CD4-positive, alpha-beta T cell (primary cell): ENCODE measurements at regions not wholly inside any gene's neighbourhood (a gene's known extent, or its start where the extent isn't known, plus 50 kb on each side); places are given as distances from the start of the nearest gene placed in this dataset.

Experiments used
- ATAC-seq: fragments of 200-7000 bp; cut with Tn5 transposase; one replicate; pipeline ENCODE4 v1.10.0; 2022; ENCODE audit warnings: mild to moderate bottlenecking; ENCODE audit not compliant: poor library complexity
- CTCF ChIA-PET: fragments of 350-600 bp; sonication (Branson Sonifier 250); formaldehyde crosslinking; loops from one replicate; lab custom pipeline; 2021; ENCODE audit warnings: antibody characterized with exemption, inconsistent platforms; lab: Charles Lee
- POLR2A ChIA-PET: fragments of 350-600 bp; sonication (Branson Sonifier 250); formaldehyde crosslinking; loops from one replicate; lab custom pipeline; 2021; ENCODE audit warnings: antibody characterized with exemption, inconsistent platforms; lab: Charles Lee
- DNase-seq, 14 experiments: peaks; one replicate each; pipeline ENCODE4 v3.0.0-alpha.2; 2013 to 2020; ENCODE audit warnings: mixed read lengths in 2 of 14
- H3K27ac ChIP-seq, 2 donors: one replicate each; pipeline versions ENCODE4 v1.5.1 to v1.7.0; 2013; ENCODE audit warnings: low read length in 2 of 2, low read depth in 1 of 2, mild to moderate bottlenecking in 1 of 2
- H3K27me3 ChIP-seq, 2 experiments: 1 replicate in 1 of 2; 2 replicates in 1 of 2; pipeline versions ENCODE4 v1.6.1 to v1.7.0; 2013; ENCODE audit warnings: low read length in 2 of 2, control low read depth in 1 of 2, mild to moderate bottlenecking in 1 of 2, moderate library complexity in 1 of 2; ENCODE audit not compliant: insufficient read depth in 2 of 2, control insufficient read depth in 1 of 2
- H3K36me3 ChIP-seq: one replicate; pipeline ENCODE4 v1.6.1; 2013; ENCODE audit warnings: low read length, control low read depth; ENCODE audit not compliant: insufficient read depth
- H3K4me1 ChIP-seq: one replicate; pipeline ENCODE4 v1.6.1; 2013; ENCODE audit warnings: low read length, control low read depth; ENCODE audit not compliant: insufficient read depth
- H3K4me3 ChIP-seq: one replicate; pipeline ENCODE4 v1.5.1; 2013; ENCODE audit warnings: mild to moderate bottlenecking, low read length, moderate library complexity
- H3K9me3 ChIP-seq, 2 experiments: 1 replicate in 1 of 2; 2 replicates in 1 of 2; pipeline versions ENCODE4 v1.6.1 to v1.7.0; 2013; ENCODE audit warnings: low read length in 2 of 2, mild to moderate bottlenecking in 2 of 2, control low read depth in 1 of 2, moderate library complexity in 1 of 2; ENCODE audit not compliant: control insufficient read depth in 1 of 2, insufficient read depth in 1 of 2
- H3K27ac Mint-ChIP-seq: one replicate; pipeline ENCODE4 v1.8.0; 2020; ENCODE audit warnings: mixed read lengths
- H3K27me3 Mint-ChIP-seq: one replicate; pipeline ENCODE4 v1.8.0; 2021; ENCODE audit warnings: mixed read lengths
- H3K36me3 Mint-ChIP-seq: one replicate; pipeline ENCODE4 v1.8.0; 2021; ENCODE audit warnings: low read depth, mixed read lengths
- H3K4me1 Mint-ChIP-seq: one replicate; pipeline ENCODE4 v1.8.0; 2021; ENCODE audit warnings: low read depth, mixed read lengths
- H3K4me3 Mint-ChIP-seq: one replicate; pipeline ENCODE4 v1.8.0; 2020; ENCODE audit warnings: mild to moderate bottlenecking, mixed read lengths
- H3K9me3 Mint-ChIP-seq: one replicate; pipeline ENCODE4 v1.8.0; 2020; ENCODE audit warnings: mixed read lengths
- intact Hi-C, 2 experiments: fragments of 100-400 bp; cut with DNase I in 1 of 2; cut with micrococcal nuclease in 1 of 2; formaldehyde crosslinking; loops; one replicate each; pipeline versions ENCODE4 v1.15.1 to v1.9.0; 2023 to 2025; cut with DNase I, micrococcal nuclease
- TF ChIP-seq, protein P1 (sequence below): fragments of 200-600 bp; IDR thresholded peaks from one replicate; pipeline ENCODE4 v1.8.0; 2022; ENCODE audit warnings: antibody characterized with exemption, mild to moderate bottlenecking

DNA sequence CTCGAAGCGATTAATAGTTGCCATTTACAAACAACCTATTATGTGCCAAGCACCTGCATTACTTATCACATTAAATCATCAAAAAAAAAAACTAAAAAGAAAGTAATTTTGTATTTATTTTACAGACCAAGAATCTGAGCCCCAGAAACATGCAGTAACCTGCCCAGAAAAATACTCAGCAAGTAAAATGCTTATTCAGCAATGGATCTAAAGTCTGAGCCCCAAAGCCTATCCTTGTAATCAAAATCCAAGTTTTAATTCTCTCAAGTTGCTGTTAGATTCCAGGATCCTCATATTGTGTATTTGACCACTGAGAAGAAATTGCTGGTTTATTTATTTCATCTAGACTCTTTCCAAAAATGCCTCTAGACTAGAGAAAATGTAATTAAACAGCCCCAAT, 783.3 kb upstream of the API5 start:
- Histone ChIP-seq H3K4me3 (no peak overlapping the region), H3K4me1 (no peaks in the 10 kb centered on the region), H3K27me3 (no peaks in the 10 kb centered on the region), H3K36me3 (no peaks in the 10 kb centered on the region), H3K27ac (no peak overlapping the region), H3K9me3 (peaks cover 0 to 10% of the 10 kb centered on the region in 2 experiments)
- H3K4me3 Mint-ChIP-seq: no peak overlapping the region
- H3K27ac Mint-ChIP-seq: no peak overlapping the region
- no peaks in the 10 kb centered on the region for H3K4me1 Mint-ChIP-seq
- DNase-seq (no peak), ATAC-seq (no peak)
- H3K36me3 Mint-ChIP-seq: no peaks in the 10 kb centered on the region
- ChIA-PET CTCF (no interaction called here), POLR2A (no interaction called here)
- H3K9me3 Mint-ChIP-seq: peaks cover 3% of the 10 kb centered on the region
- intact Hi-C loops: no loop called here
- TF ChIP-seq, protein P1, sequence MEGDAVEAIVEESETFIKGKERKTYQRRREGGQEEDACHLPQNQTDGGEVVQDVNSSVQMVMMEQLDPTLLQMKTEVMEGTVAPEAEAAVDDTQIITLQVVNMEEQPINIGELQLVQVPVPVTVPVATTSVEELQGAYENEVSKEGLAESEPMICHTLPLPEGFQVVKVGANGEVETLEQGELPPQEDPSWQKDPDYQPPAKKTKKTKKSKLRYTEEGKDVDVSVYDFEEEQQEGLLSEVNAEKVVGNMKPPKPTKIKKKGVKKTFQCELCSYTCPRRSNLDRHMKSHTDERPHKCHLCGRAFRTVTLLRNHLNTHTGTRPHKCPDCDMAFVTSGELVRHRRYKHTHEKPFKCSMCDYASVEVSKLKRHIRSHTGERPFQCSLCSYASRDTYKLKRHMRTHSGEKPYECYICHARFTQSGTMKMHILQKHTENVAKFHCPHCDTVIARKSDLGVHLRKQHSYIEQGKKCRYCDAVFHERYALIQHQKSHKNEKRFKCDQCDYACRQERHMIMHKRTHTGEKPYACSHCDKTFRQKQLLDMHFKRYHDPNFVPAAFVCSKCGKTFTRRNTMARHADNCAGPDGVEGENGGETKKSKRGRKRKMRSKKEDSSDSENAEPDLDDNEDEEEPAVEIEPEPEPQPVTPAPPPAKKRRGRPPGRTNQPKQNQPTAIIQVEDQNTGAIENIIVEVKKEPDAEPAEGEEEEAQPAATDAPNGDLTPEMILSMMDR: no peak
- no peaks in the 10 kb centered on the region for H3K27me3 Mint-ChIP-seq

DNA sequence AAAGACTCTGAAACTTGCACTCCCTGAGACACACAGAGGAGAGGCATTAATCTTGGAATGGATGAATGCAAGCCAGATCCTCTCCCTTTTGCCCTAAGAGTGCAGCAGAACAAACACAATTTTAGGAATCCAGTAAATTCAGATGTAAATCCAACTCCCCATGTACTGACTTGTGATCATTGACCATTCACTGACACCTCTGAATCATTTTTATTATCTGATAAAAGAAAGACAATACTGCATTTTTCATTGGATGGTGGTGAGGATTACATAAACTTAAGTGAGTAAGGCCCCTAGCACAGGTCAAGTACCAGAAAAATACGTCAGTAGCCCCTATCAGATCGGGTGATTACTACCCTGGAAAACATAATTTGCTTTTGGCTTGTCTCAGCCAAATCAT, 782.9 kb upstream of the API5 start:
- Mint-ChIP-seq H3K27me3 (no peaks in the 10 kb centered on the region), H3K4me3 (no peak overlapping the region), H3K27ac (no peak overlapping the region), H3K36me3 (no peaks in the 10 kb centered on the region), H3K4me1 (no peaks in the 10 kb centered on the region), H3K9me3 (peaks cover 3% of the 10 kb centered on the region)
- Histone ChIP-seq H3K4me3 (no peak overlapping the region), H3K9me3 (peaks cover 0 to 10% of the 10 kb centered on the region in 2 experiments), H3K4me1 (no peaks in the 10 kb centered on the region), H3K36me3 (no peaks in the 10 kb centered on the region), H3K27me3 (no peaks in the 10 kb centered on the region), H3K27ac (no peak overlapping the region)
- TF ChIP-seq, protein P1: no peak
- intact Hi-C loops: no loop called here
- POLR2A ChIA-PET: no interaction called here
- DNase-seq (no peak), ATAC-seq (no peak)
- CTCF ChIA-PET: no interaction called here

DNA sequence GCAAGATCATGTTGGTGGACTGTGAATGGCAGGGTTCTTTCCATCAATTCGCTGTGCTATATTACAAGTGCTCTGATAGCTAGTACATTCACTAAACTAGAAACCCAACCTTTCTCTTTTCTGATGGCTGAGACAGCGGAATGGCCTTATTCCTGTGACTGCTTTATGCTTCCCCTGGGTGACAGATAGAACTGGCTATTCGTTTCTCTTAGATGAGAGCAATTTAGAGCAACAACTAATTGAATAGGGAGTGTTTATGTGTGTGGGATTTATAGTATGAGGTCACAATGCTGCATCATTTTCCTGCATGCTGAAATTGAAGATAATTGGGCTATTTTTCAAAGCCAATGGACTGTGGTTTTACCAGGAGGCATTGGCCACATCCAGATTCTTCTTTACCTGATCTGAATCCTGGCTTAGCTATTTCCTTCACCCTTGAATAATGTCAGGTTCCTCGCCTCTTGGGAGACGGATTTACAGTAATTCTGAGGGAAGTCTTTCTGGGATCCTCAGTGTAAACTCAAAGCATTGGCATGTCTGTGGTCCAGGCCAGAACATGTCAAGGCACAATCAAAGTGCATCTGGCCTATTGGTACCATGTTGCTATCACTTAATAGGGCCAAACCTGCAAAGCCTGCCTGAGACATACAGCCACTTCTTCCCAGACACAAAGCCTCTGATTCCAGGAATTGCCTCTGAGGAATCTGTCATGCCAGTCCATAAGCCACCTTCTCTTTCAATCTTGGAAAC, 775.0 kb upstream of the API5 start:
- no peaks in the 10 kb centered on the region for H3K9me3 Mint-ChIP-seq
- no peak for ATAC-seq
- Histone ChIP-seq H3K36me3 (no peaks in the 10 kb centered on the region), H3K27me3 (no peaks in the 10 kb centered on the region), H3K4me1 (no peaks in the 10 kb centered on the region), H3K27ac (no peak overlapping the region), H3K9me3 (peaks cover 0 to 6% of the 10 kb centered on the region in 2 experiments), H3K4me3 (no peak overlapping the region)
- ChIA-PET POLR2A (no interaction called here), CTCF (no interaction called here)
- no peak overlapping the region for H3K4me3 Mint-ChIP-seq
- H3K27me3 Mint-ChIP-seq: no peaks in the 10 kb centered on the region
- TF ChIP-seq, protein P1: no peak
- no peak for DNase-seq
- H3K36me3 Mint-ChIP-seq: no peaks in the 10 kb centered on the region
- no peaks in the 10 kb centered on the region for H3K4me1 Mint-ChIP-seq
- no peak overlapping the region for H3K27ac Mint-ChIP-seq
- intact Hi-C loops: no loop called here
